ENCODE measurements at regions not wholly inside any gene's neighbourhood (a gene's known extent, or its start where the extent isn't known, plus 50 kb on each side); places are given as distances from the start of the nearest gene placed in this dataset.

- TF ChIP-seq EZH2 (IDR thresholded peaks at IDR 0.05; ENCODE audit: borderline replicate concordance, low read length): no peak
- TF ChIP-seq, protein P1, sequence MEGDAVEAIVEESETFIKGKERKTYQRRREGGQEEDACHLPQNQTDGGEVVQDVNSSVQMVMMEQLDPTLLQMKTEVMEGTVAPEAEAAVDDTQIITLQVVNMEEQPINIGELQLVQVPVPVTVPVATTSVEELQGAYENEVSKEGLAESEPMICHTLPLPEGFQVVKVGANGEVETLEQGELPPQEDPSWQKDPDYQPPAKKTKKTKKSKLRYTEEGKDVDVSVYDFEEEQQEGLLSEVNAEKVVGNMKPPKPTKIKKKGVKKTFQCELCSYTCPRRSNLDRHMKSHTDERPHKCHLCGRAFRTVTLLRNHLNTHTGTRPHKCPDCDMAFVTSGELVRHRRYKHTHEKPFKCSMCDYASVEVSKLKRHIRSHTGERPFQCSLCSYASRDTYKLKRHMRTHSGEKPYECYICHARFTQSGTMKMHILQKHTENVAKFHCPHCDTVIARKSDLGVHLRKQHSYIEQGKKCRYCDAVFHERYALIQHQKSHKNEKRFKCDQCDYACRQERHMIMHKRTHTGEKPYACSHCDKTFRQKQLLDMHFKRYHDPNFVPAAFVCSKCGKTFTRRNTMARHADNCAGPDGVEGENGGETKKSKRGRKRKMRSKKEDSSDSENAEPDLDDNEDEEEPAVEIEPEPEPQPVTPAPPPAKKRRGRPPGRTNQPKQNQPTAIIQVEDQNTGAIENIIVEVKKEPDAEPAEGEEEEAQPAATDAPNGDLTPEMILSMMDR (IDR thresholded peaks at IDR 0.05; ENCODE audit: low read length): no peak
These were observed 102.1 kb downstream of the PCDH18 start for GRCh38 chr4:137430171-137430570.

All from OCI-LY1 (cell line).